IPS-15b (cell line): ENCODE measurements at regions not wholly inside any gene's neighbourhood (a gene's known extent, or its start where the extent isn't known, plus 50 kb on each side); places are given as distances from the start of the nearest gene placed in this dataset.

Experiments
- H3K27me3 ChIP-seq: one replicate; pipeline ENCODE4 v1.6.1; 2013; ENCODE audit warnings: low read length; ENCODE audit not compliant: control insufficient read depth, insufficient read depth
- H3K36me3 ChIP-seq: one replicate; pipeline ENCODE4 v1.6.1; 2013; ENCODE audit warnings: low read length; ENCODE audit not compliant: control insufficient read depth, insufficient read depth
- H3K4me1 ChIP-seq: one replicate; pipeline ENCODE4 v1.6.1; 2013; ENCODE audit warnings: mild to moderate bottlenecking, low read length; ENCODE audit not compliant: control insufficient read depth, insufficient read depth
- H3K4me3 ChIP-seq: one replicate; pipeline ENCODE4 v1.5.1; 2013; ENCODE audit warnings: low read depth, low read length
- H3K9ac ChIP-seq: one replicate; pipeline ENCODE4 v1.6.1; 2013; ENCODE audit warnings: low read depth, mild to moderate bottlenecking, low read length
- H3K9me3 ChIP-seq: one replicate; pipeline ENCODE4 v1.6.1; 2013; ENCODE audit warnings: mild to moderate bottlenecking, low read length; ENCODE audit not compliant: control insufficient read depth, insufficient read depth

DNA sequence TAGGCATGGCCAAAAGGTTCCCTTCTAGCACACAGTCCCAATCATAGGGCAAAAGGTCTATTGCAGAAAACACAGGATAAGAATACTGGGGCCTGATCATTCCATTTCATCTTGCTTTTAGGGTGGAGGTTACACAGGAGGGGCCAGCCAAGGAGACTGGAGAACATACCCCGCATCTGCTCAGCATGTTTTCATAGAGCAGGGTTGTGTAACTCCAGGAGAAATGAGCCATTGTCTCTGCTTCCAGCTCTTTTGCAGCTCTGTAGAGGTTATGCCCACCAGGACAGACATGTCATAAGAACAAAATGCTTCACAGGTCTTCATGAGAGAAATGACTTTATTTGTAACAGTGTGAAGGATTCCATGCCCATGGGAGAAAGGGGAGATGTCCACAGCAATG, 742.8 kb downstream of the DACH1 start:
- Histone ChIP-seq H3K9ac (no peak overlapping the region), H3K4me1 (no peaks in the 10 kb centered on the region), H3K4me3 (no peak overlapping the region), H3K36me3 (no peaks in the 10 kb centered on the region), H3K9me3 (no peaks in the 10 kb centered on the region), H3K27me3 (no peaks in the 10 kb centered on the region)

DNA sequence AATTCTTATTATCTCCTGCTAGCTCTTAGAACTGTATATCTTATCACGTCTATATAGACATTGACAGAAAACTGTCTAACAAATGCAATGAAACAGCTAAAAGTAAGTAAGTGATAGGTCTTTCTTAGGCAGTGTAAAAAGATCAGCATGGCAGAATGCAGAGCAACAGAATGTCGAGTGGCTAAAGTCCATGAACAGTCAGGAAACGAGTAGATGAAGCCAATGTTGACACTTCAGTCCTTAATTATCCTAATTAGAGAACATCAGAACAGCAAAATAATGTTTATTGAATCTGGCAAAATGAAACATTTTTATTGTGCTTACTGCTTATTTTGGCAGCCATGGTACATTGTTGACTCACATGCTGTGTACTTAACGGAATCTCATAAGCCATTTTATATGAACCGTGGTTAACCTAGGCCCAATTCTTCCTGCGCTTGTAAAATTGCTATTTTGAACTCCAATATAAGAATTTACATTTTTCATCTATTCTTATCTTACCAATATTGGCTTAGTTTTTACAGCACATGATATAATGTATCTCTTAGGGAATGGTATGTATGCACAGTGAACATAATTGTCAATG, 748.1 kb downstream of the DACH1 start:
- H3K36me3 ChIP-seq, result no peaks in the 10 kb centered on the region
- H3K9ac ChIP-seq, result no peak overlapping the region
- H3K4me1 ChIP-seq, result no peaks in the 10 kb centered on the region
- H3K9me3 ChIP-seq, result no peaks in the 10 kb centered on the region
- no peak overlapping the region for H3K4me3 ChIP-seq
- no peaks in the 10 kb centered on the region for H3K27me3 ChIP-seq

DNA sequence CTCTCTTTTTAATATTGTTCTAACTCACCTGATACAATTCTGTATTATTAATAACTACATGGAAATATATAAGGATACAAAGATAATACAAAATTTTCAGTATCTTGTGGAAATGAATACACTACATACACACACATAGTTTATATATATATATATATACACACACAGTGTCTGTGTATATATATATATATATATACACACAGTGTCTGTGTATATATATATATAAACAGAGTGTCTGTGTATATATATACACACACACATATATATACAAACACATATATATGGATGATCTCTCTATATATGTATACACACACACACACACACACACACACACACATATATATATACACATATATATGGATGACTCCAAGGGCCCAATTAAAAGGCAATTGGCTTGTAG, 749.1 kb downstream of the DACH1 start:
- Histone ChIP-seq H3K9ac (no peak overlapping the region), H3K4me3 (no peak overlapping the region), H3K9me3 (no peaks in the 10 kb centered on the region), H3K4me1 (no peaks in the 10 kb centered on the region), H3K36me3 (no peaks in the 10 kb centered on the region), H3K27me3 (no peaks in the 10 kb centered on the region)

DNA sequence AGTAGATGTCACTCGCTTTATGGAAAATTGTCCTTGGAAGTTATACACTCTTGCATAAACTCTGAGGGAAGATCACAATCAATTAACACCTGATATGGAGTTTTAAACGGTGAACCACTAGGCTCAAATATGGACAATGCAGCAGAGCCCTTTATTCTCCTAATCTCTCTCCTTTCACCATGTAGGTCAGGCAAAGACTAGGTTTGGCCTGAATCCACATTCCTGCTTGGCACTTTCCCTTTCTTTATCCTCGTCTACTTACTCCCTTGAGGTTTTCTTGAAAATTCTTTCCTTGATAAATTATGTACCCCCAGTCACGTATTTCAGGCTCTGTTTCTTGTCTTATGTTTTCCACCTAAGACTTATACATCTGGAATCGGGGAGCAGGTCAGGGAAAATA, 751.7 kb downstream of the DACH1 start:
- no peaks in the 10 kb centered on the region for H3K27me3 ChIP-seq
- no peaks in the 10 kb centered on the region for H3K9me3 ChIP-seq
- no peaks in the 10 kb centered on the region for H3K36me3 ChIP-seq
- no peaks in the 10 kb centered on the region for H3K4me1 ChIP-seq
- H3K4me3 ChIP-seq, result no peak overlapping the region
- H3K9ac ChIP-seq, result no peak overlapping the region

DNA sequence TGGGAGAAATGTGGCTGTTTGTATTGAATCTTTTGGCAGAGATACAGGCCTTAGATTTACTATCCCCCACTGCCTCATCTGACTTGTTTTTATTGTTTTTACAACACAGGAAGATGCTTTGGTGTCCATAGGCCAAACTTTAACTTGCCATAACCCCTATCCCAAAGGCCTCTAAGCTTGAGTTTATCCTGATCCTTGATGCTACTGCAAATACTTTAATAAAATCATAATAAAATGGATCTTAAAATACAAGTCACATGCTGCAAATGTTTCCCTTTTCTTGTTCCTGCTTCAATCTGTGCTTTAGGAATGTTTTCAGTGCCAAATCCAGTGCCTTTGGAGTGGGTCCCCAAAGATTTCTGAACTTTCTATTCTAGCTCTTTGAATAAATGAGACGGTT, 770.6 kb downstream of the DACH1 start:
- Histone ChIP-seq H3K27me3 (no peaks in the 10 kb centered on the region), H3K36me3 (no peaks in the 10 kb centered on the region), H3K4me1 (no peaks in the 10 kb centered on the region), H3K9me3 (no peaks in the 10 kb centered on the region), H3K4me3 (no peak overlapping the region), H3K9ac (no peak overlapping the region)

DNA sequence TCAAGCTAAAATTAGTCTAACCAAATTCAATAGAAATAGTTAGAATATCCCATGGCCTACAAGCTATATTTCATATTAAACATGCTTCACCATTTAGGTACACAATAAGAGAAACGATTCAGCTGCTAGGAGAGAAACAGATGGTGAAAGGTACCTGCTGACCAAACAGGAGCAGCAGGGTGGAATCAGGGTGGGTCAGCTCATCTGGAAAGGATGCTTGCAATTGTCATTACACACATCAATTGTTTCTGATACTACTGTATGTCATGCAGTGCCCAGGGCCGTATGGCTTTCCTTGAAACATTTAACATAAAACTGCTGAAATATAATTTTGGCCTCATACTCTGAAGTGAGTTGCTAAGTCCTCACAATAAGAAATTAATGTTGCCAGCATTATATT, 776.0 kb downstream of the DACH1 start:
- H3K4me1 ChIP-seq, result no peaks in the 10 kb centered on the region
- H3K4me3 ChIP-seq, result no peak overlapping the region
- no peaks in the 10 kb centered on the region for H3K27me3 ChIP-seq
- no peaks in the 10 kb centered on the region for H3K9me3 ChIP-seq
- no peaks in the 10 kb centered on the region for H3K36me3 ChIP-seq
- no peak overlapping the region for H3K9ac ChIP-seq

DNA sequence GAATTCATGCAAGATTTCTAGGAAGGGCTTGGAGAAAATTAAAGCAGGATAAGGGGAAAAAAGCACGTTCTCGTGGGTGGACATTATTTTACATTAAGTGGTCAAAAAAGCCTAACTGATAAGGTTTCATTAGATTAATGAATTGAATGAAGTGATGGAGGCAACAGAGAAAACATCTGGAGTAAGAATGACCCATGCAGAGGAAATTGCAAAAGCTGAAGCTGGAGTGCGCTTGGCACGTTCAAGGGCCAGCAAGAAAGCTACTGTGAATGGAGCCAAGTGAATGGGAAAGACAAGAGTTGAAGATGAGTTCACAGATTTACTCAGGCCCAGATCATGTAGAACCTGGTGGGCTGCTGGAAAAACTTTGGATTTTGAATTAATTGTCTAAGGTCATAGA, 777.9 kb downstream of the DACH1 start:
- Histone ChIP-seq H3K9ac (no peak overlapping the region), H3K9me3 (no peaks in the 10 kb centered on the region), H3K4me3 (no peak overlapping the region), H3K27me3 (no peaks in the 10 kb centered on the region), H3K4me1 (no peaks in the 10 kb centered on the region), H3K36me3 (no peaks in the 10 kb centered on the region)

DNA sequence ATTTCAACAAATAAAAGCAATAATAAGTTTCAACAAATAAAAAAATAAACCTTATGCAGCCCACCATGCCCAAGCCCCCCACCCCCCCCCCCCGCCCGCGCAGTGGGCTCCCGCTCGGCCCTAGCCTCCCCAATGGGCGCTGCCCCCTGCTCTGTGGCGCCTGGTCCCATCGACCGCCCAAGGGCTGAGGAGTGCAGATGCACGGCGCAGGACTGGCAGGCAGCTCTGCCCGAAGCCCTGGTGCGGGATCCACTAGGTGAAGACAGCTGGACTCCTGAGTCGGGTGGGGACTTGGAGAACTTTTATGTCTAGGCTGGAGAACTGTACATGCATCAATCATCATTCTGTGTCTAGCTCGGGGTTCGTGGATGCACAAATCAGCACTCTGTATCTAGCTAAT, 779.6 kb downstream of the DACH1 start:
- Histone ChIP-seq H3K4me3 (no peak overlapping the region), H3K9ac (no peak overlapping the region), H3K9me3 (no peaks in the 10 kb centered on the region), H3K4me1 (no peaks in the 10 kb centered on the region), H3K27me3 (no peaks in the 10 kb centered on the region), H3K36me3 (no peaks in the 10 kb centered on the region)

DNA sequence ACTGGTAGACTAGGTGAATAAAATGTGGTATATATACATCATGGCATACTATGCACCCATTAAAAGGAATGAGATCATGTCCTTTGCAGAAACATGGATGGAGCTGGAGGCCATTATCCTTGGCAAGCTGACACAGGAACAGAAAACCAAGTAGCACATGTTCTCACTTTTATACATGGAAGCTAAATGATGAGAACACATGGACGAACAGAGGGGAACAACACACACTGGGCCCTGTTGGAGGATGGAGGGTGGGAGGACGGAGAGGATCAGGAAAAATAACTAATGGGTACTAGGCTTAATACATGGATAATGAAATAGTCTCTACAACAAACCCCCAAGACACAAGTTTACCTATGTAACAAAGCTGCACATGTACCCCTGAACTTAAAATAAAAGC, 780.0 kb downstream of the DACH1 start:
- no peaks in the 10 kb centered on the region for H3K36me3 ChIP-seq
- no peak overlapping the region for H3K9ac ChIP-seq
- H3K4me3 ChIP-seq, result no peak overlapping the region
- H3K4me1 ChIP-seq, result no peaks in the 10 kb centered on the region
- H3K9me3 ChIP-seq, result no peaks in the 10 kb centered on the region
- no peaks in the 10 kb centered on the region for H3K27me3 ChIP-seq

DNA sequence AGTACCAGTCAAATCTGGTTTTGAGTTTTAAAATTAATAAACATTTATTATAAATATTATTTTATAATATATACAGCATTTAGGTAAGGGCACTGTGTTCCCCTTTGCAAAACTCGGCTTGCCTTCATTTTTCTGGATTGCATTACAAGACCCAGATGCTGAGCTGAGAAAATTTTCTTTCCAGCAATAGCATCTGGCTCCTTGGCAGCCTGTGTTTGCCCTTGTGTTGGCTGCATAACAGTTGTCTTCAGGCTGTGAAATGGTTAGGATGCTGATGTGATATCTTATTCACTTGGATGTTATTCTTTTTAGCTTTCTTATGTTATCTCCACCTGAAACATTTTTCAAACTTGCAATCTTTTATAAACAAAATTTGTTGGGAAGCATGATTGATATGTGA, 784.4 kb downstream of the DACH1 start:
- Histone ChIP-seq H3K4me3 (no peak overlapping the region), H3K27me3 (no peaks in the 10 kb centered on the region), H3K9ac (no peak overlapping the region), H3K4me1 (no peaks in the 10 kb centered on the region), H3K9me3 (no peaks in the 10 kb centered on the region), H3K36me3 (no peaks in the 10 kb centered on the region)

DNA sequence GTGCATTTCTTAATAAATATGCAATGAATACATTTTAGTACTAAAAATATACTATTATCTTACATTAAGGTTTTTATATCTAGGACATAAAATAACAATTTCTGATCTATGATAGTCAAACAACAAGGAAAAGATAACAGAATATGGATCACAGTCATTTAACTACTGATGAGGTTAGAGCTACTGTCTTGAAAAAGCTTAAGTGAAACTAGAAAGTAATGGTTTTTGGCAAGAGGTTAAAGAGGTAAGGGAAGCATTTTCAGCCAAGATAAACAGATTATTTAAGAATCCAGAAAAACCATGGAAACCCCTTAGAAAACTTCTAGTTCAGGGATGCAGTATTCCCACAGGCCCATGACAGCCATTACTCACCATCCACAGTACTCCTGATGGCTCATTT, 787.4 kb downstream of the DACH1 start:
- peaks cover 6% of the 10 kb centered on the region for H3K4me1 ChIP-seq
- H3K36me3 ChIP-seq, result no peaks in the 10 kb centered on the region
- no peaks in the 10 kb centered on the region for H3K27me3 ChIP-seq
- H3K4me3 ChIP-seq, result no peak overlapping the region
- H3K9ac ChIP-seq, result no peak overlapping the region
- H3K9me3 ChIP-seq, result no peaks in the 10 kb centered on the region

DNA sequence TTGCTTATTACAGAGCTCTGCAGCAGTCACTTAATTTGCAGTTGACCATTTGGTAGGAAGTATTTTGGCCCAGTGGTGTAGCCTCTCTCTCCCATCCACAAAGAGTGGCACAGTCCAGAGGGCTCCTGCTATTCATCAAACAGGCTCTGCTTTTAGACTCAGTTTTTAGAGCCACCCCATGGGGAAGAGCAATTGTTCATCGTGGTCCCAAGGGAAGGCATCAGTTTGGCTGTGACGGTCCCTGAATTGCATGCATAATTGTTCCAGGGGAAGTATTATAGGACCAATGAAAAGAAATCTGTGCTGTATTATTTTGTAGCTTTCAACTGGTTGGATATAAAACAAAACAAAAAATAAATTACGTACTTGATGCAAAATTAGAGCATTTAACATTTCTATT, 799.0 kb downstream of the DACH1 start:
- Histone ChIP-seq H3K4me3 (no peak overlapping the region), H3K9ac (no peak overlapping the region), H3K4me1 (no peaks in the 10 kb centered on the region), H3K27me3 (no peaks in the 10 kb centered on the region), H3K36me3 (no peaks in the 10 kb centered on the region), H3K9me3 (no peaks in the 10 kb centered on the region)
